Hepatocyte (in vitro differentiated cells): ENCODE measurements at regions not wholly inside any gene's neighbourhood (a gene's known extent, or its start where the extent isn't known, plus 50 kb on each side); places are given as distances from the start of the nearest gene placed in this dataset.

Experiments
- EZH2 ChIP-seq: fragments of 200-600 bp; sonication (generic); IDR thresholded peaks from 2 replicates; pipeline ENCODE4 v1.6.1; 2016; ENCODE audit warnings: antibody characterized with exemption, mild to moderate bottlenecking, borderline replicate concordance
- EZH2phosphoT487 ChIP-seq: fragments of 200-600 bp; sonication (generic); IDR thresholded peaks from one replicate; pipeline ENCODE4 v1.6.1; 2018; ENCODE audit warnings: antibody characterized with exemption, mild to moderate bottlenecking, low read depth, moderate library complexity; ENCODE audit not compliant: unreplicated experiment, severe bottlenecking
- TF ChIP-seq, protein P1 (sequence below): fragments of 200-600 bp; sonication (generic); IDR thresholded peaks from 2 replicates; pipeline ENCODE4 v1.5.1; 2016; ENCODE audit warnings: antibody characterized with exemption, mild to moderate bottlenecking; ENCODE audit not compliant: poor library complexity

DNA sequence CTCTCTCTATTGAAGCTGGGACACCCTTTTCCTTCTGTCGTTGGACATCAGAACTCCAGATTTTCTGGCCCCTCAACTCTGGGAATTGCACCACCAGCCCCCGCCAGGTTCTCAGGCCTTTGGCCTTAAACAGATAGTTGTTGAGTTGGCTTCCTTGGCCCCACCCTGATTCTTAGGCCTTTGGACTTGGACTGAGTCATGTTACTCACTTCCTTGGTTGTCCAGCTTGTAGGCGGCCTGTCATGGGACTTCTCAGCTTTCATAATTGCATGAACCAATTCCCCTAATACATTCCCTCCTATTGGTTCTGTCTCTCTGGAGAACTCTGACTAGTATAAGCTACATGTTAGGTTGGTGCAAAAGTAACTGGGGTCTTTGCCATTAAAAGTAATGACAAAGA lies 195.7 kb downstream of the GPAT3 start:
- TF ChIP-seq, protein P1, sequence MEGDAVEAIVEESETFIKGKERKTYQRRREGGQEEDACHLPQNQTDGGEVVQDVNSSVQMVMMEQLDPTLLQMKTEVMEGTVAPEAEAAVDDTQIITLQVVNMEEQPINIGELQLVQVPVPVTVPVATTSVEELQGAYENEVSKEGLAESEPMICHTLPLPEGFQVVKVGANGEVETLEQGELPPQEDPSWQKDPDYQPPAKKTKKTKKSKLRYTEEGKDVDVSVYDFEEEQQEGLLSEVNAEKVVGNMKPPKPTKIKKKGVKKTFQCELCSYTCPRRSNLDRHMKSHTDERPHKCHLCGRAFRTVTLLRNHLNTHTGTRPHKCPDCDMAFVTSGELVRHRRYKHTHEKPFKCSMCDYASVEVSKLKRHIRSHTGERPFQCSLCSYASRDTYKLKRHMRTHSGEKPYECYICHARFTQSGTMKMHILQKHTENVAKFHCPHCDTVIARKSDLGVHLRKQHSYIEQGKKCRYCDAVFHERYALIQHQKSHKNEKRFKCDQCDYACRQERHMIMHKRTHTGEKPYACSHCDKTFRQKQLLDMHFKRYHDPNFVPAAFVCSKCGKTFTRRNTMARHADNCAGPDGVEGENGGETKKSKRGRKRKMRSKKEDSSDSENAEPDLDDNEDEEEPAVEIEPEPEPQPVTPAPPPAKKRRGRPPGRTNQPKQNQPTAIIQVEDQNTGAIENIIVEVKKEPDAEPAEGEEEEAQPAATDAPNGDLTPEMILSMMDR: no peak
- TF ChIP-seq EZH2 (no peak), EZH2phosphoT487 (no peak)
